ENCODE measurements at regions not wholly inside any gene's neighbourhood (a gene's known extent, or its start where the extent isn't known, plus 50 kb on each side); places are given as distances from the start of the nearest gene placed in this dataset.
"Not testable (repeated sequence)": the region's sequence is repeated elsewhere in the genome, so short reads cannot be mapped to it uniquely, and the experiment has no call there.

- DNase-seq, result not testable (repeated sequence)
Measured at GRCh38 chr17:72472853-72473390, 352.1 kb downstream of the SOX9 start.

GRCh38 chr17:72474243-72474642 lies 353.4 kb downstream of the SOX9 start:
- DNase-seq, result no peak

- DNase-seq, result no peak
Measured at GRCh38 chr17:72474719-72475477, 354.1 kb downstream of the SOX9 start.

GRCh38 chr17:72476134-72476533 lies 355.3 kb downstream of the SOX9 start:
- no peak for DNase-seq

GRCh38 chr17:72476575-72476986 lies 355.8 kb downstream of the SOX9 start:
- peak; percentile 60 for DNase-seq

GRCh38 chr17:72477491-72477890 lies 356.7 kb downstream of the SOX9 start:
- DNase-seq, result peak; percentile 11

GRCh38 chr17:72479113-72479512 lies 358.3 kb downstream of the SOX9 start:
- no peak for DNase-seq

- DNase-seq, result no peak
Measured at GRCh38 chr17:72481572-72481971, 360.8 kb downstream of the SOX9 start.

- DNase-seq, result no peak
Measured at GRCh38 chr17:72485596-72485995, 364.8 kb downstream of the SOX9 start.

GRCh38 chr17:72486806-72487205 lies 366.0 kb downstream of the SOX9 start:
- no peak for DNase-seq

- DNase-seq, result no peak
Measured at GRCh38 chr17:72487731-72488494, 367.1 kb downstream of the SOX9 start.

GRCh38 chr17:72488555-72489271 lies 367.9 kb downstream of the SOX9 start:
- no peak for DNase-seq

GRCh38 chr17:72489272-72489641 lies 368.4 kb downstream of the SOX9 start:
- no peak for DNase-seq

- no peak for DNase-seq
Measured at GRCh38 chr17:72491102-72491501, 370.3 kb downstream of the SOX9 start.

GRCh38 chr17:72492494-72492893 lies 371.7 kb downstream of the SOX9 start:
- DNase-seq, result no peak

- no peak for DNase-seq
Measured at GRCh38 chr17:72492941-72493340, 372.1 kb downstream of the SOX9 start.

- no peak for DNase-seq
Measured at GRCh38 chr17:72494566-72494965, 373.7 kb downstream of the SOX9 start.

- no peak for DNase-seq
Measured at GRCh38 chr17:72496461-72496860, 375.6 kb downstream of the SOX9 start.

- DNase-seq, result no peak
Measured at GRCh38 chr17:72497915-72498314, 377.1 kb downstream of the SOX9 start.

GRCh38 chr17:72498364-72499210 lies 377.8 kb downstream of the SOX9 start:
- DNase-seq, result no peak

GRCh38 chr17:72501404-72502370 lies 380.9 kb downstream of the SOX9 start:
- peak; percentile 34 for DNase-seq

Data from right kidney (tissue), 1 donor.